ENCODE measurements at regions not wholly inside any gene's neighbourhood (a gene's known extent, or its start where the extent isn't known, plus 50 kb on each side); places are given as distances from the start of the nearest gene placed in this dataset.

DNA sequence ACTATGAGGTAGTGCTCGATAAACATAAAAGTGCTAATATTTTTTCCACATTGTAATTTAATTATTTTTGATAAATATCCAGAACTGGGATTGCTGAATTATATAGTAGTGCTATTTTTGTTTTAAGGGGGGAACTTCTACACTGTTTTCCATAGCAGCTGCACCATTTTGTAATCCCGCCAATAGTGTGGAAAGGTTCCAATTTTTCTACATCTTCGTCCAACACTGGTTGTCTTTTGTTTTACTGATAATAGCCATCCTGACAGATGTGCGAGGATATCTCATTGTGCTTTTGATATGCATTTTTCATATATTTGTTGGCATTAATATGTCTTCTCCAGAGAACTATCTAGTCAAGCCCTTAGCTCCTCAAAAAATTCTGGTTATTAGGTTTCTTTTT lies 259.6 kb upstream of the KCNJ16 start:
- H3K27ac ChIP-seq (ENCODE audit: low read length) = no peak overlapping the region
- H3K27me3 ChIP-seq (ENCODE audit: insufficient read depth, low read depth, low read length) = no peaks in the 10 kb centered on the region
- H3K9ac ChIP-seq (ENCODE audit: low read length) = no peak overlapping the region
- no peak overlapping the region for H3K4me3 ChIP-seq (ENCODE audit: low read length)
- H3K9me3 ChIP-seq (ENCODE audit: low read length) = no peaks in the 10 kb centered on the region
- no peak overlapping the region for H3K4me2 ChIP-seq (ENCODE audit: low read length)
- no peak overlapping the region for H2AFZ ChIP-seq (ENCODE audit: low read depth, low read length)
- TF ChIP-seq, protein P1, sequence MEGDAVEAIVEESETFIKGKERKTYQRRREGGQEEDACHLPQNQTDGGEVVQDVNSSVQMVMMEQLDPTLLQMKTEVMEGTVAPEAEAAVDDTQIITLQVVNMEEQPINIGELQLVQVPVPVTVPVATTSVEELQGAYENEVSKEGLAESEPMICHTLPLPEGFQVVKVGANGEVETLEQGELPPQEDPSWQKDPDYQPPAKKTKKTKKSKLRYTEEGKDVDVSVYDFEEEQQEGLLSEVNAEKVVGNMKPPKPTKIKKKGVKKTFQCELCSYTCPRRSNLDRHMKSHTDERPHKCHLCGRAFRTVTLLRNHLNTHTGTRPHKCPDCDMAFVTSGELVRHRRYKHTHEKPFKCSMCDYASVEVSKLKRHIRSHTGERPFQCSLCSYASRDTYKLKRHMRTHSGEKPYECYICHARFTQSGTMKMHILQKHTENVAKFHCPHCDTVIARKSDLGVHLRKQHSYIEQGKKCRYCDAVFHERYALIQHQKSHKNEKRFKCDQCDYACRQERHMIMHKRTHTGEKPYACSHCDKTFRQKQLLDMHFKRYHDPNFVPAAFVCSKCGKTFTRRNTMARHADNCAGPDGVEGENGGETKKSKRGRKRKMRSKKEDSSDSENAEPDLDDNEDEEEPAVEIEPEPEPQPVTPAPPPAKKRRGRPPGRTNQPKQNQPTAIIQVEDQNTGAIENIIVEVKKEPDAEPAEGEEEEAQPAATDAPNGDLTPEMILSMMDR (IDR thresholded peaks at IDR 0.05; ENCODE audit: poor library complexity, severe bottlenecking) = no peak
- TF ChIP-seq EZH2 (IDR thresholded peaks at IDR 0.05; ENCODE audit: borderline replicate concordance, insufficient read depth, low read length, poor library complexity, severe bottlenecking) (no peak), EP300 (conservative IDR thresholded peaks at IDR 0.05; ENCODE audit: poor library complexity, severe bottlenecking) (no peak), POLR2AphosphoS5 (IDR thresholded peaks at IDR 0.05) (no peak), MXI1 (conservative IDR thresholded peaks at IDR 0.05; ENCODE audit: poor library complexity, severe bottlenecking) (no peak), TAF1 (IDR thresholded peaks at IDR 0.05; ENCODE audit: low read depth) (no peak), SMC3 (conservative IDR thresholded peaks at IDR 0.05; ENCODE audit: poor library complexity) (no peak), RAD21 (conservative IDR thresholded peaks at IDR 0.05) (no peak)
- no peaks in the 10 kb centered on the region for H3K36me3 ChIP-seq (ENCODE audit: insufficient read depth, low read length)
- no peaks in the 10 kb centered on the region for H4K20me1 ChIP-seq (ENCODE audit: insufficient read depth)
- H3K79me2 ChIP-seq (replicated peaks; ENCODE audit: insufficient read depth, low read length) = no peaks in the 10 kb centered on the region
- no peaks in the 10 kb centered on the region for H3F3A ChIP-seq (ENCODE audit: insufficient read depth, low read length, poor library complexity, severe bottlenecking)
- no peaks in the 10 kb centered on the region for H3K9me2 ChIP-seq (ENCODE audit: insufficient read depth, low read length)

DNA sequence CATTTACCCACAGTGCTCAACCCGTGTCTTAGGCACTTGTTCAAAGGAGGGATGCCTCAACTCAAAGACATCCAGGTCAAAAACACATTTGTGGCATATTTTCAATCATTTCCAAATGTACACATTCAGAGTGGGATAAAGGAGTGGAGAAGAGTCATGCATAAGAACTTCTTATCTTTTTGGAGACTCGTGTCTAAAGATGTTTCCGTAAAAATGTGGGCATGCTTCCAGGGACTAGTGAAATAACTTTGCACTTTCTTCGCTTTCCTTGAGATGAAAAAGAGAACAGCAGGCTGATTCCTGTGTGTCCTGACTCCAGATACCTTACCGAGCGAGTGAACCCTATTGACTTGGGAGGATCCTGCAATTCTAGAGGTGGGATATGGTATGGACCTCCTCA lies 256.6 kb upstream of the KCNJ16 start:
- H3F3A ChIP-seq (ENCODE audit: insufficient read depth, low read length, poor library complexity, severe bottlenecking) = no peaks in the 10 kb centered on the region
- H4K20me1 ChIP-seq (ENCODE audit: insufficient read depth) = no peaks in the 10 kb centered on the region
- TF ChIP-seq EP300 (conservative IDR thresholded peaks at IDR 0.05; ENCODE audit: poor library complexity, severe bottlenecking) (no peak), RAD21 (conservative IDR thresholded peaks at IDR 0.05) (no peak), MXI1 (conservative IDR thresholded peaks at IDR 0.05; ENCODE audit: poor library complexity, severe bottlenecking) (no peak), POLR2AphosphoS5 (IDR thresholded peaks at IDR 0.05) (no peak), SMC3 (conservative IDR thresholded peaks at IDR 0.05; ENCODE audit: poor library complexity) (no peak), EZH2 (IDR thresholded peaks at IDR 0.05; ENCODE audit: borderline replicate concordance, insufficient read depth, low read length, poor library complexity, severe bottlenecking) (no peak), TAF1 (IDR thresholded peaks at IDR 0.05; ENCODE audit: low read depth) (no peak)
- TF ChIP-seq, protein P1 (IDR thresholded peaks at IDR 0.05; ENCODE audit: poor library complexity, severe bottlenecking) = no peak
- TF ChIP-seq, protein P2, sequence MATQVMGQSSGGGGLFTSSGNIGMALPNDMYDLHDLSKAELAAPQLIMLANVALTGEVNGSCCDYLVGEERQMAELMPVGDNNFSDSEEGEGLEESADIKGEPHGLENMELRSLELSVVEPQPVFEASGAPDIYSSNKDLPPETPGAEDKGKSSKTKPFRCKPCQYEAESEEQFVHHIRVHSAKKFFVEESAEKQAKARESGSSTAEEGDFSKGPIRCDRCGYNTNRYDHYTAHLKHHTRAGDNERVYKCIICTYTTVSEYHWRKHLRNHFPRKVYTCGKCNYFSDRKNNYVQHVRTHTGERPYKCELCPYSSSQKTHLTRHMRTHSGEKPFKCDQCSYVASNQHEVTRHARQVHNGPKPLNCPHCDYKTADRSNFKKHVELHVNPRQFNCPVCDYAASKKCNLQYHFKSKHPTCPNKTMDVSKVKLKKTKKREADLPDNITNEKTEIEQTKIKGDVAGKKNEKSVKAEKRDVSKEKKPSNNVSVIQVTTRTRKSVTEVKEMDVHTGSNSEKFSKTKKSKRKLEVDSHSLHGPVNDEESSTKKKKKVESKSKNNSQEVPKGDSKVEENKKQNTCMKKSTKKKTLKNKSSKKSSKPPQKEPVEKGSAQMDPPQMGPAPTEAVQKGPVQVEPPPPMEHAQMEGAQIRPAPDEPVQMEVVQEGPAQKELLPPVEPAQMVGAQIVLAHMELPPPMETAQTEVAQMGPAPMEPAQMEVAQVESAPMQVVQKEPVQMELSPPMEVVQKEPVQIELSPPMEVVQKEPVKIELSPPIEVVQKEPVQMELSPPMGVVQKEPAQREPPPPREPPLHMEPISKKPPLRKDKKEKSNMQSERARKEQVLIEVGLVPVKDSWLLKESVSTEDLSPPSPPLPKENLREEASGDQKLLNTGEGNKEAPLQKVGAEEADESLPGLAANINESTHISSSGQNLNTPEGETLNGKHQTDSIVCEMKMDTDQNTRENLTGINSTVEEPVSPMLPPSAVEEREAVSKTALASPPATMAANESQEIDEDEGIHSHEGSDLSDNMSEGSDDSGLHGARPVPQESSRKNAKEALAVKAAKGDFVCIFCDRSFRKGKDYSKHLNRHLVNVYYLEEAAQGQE (IDR thresholded peaks at IDR 0.05; ENCODE audit: borderline replicate concordance) = no peak
- no peak overlapping the region for H3K27ac ChIP-seq (ENCODE audit: low read length)
- H3K4me3 ChIP-seq (ENCODE audit: low read length) = no peak overlapping the region
- no peaks in the 10 kb centered on the region for H3K27me3 ChIP-seq (ENCODE audit: insufficient read depth, low read depth, low read length)
- H3K36me3 ChIP-seq (ENCODE audit: insufficient read depth, low read length) = no peaks in the 10 kb centered on the region
- no peaks in the 10 kb centered on the region for H3K9me2 ChIP-seq (ENCODE audit: insufficient read depth, low read length)
- H2AFZ ChIP-seq (ENCODE audit: low read depth, low read length) = no peak overlapping the region
- no peak overlapping the region for H3K9ac ChIP-seq (ENCODE audit: low read length)
- H3K4me2 ChIP-seq (ENCODE audit: low read length) = no peak overlapping the region
- H3K9me3 ChIP-seq (ENCODE audit: low read length) = peaks cover 12% of the 10 kb centered on the region
- H3K79me2 ChIP-seq (replicated peaks; ENCODE audit: insufficient read depth, low read length) = no peaks in the 10 kb centered on the region
